Panc1 (cell line): ENCODE measurements at regions not wholly inside any gene's neighbourhood (a gene's known extent, or its start where the extent isn't known, plus 50 kb on each side); places are given as distances from the start of the nearest gene placed in this dataset.

Source experiments
- ATAC-seq: fragments of 200-7000 bp; cut with Tn5 transposase; 2 replicates; pipeline ENCODE4 v1.9.1; 2020; ENCODE audit warnings: mild to moderate bottlenecking, moderate library complexity
- BruUV-seq: library from RNA; stranded (reverse); fragments of 400-500 nt; replicated peaks from 2 replicates; lab custom pipeline; 2021; lab: Mats Ljungman, UMichigan
- CTCF ChIA-PET: fragments of 300-600 bp; sonication (Branson Sonifier 250); formaldehyde crosslinking; loops from one replicate; lab custom pipeline; 2022; ENCODE audit warnings: antibody characterized with exemption; lab: Charles Lee
- POLR2A ChIA-PET: fragments of 300-600 bp; sonication (Branson Sonifier 250); formaldehyde crosslinking; loops from one replicate; lab custom pipeline; 2022; ENCODE audit warnings: antibody characterized with exemption; lab: Charles Lee
- DNase-seq: peaks from one replicate; pipeline ENCODE4 v3.0.0-alpha.2; 2010; ENCODE audit warnings: low read depth, low spot score
- H3K27ac ChIP-seq: 2 replicates; pipeline ENCODE4 v1.5.1; 2011; ENCODE audit warnings: mild to moderate bottlenecking, low read length, inconsistent platforms
- H3K27me3 ChIP-seq: fragments of 200-500 bp; sonication (Bioruptor generic); 2 replicates; pipeline ENCODE4 v1.6.0; 2014; ENCODE audit warnings: low read length, inconsistent platforms; ENCODE audit not compliant: control insufficient read depth, insufficient read depth
- H3K36me3 ChIP-seq: fragments of 200-500 bp; sonication (Bioruptor generic); 2 replicates; pipeline ENCODE4 v1.5.1; 2014; ENCODE audit warnings: inconsistent platforms, mild to moderate bottlenecking, low read length, moderate library complexity; ENCODE audit not compliant: control insufficient read depth, insufficient read depth
- H3K4me1 ChIP-seq: 2 replicates; pipeline ENCODE4 v1.5.1; 2011; ENCODE audit warnings: inconsistent platforms, mild to moderate bottlenecking, low read length, moderate library complexity; ENCODE audit not compliant: control insufficient read depth, insufficient read depth
- H3K4me3 ChIP-seq, 2 experiments: 2 replicates each; pipeline ENCODE4 v1.5.1; 2011 to 2012; ENCODE audit warnings: low read depth in 2 of 2, low read length in 2 of 2, mild to moderate bottlenecking in 2 of 2, inconsistent platforms in 1 of 2, moderate library complexity in 1 of 2
- H3K9me3 ChIP-seq: fragments of 200-500 bp; sonication (Bioruptor generic); 2 replicates; pipeline ENCODE4 v1.5.1; 2014; ENCODE audit warnings: low read depth, mild to moderate bottlenecking, inconsistent platforms, low read length, moderate library complexity; ENCODE audit not compliant: control insufficient read depth, insufficient read depth
- CTCF ChIP-seq: fragments of 450-650 bp; IDR thresholded peaks from 2 replicates; pipeline ENCODE4 v1.5.1; 2017; ENCODE audit warnings: mild to moderate bottlenecking
- POLR2AphosphoS5 ChIP-seq: IDR thresholded peaks from 2 replicates; pipeline ENCODE4 v1.6.1; 2012; ENCODE audit warnings: mild to moderate bottlenecking, low read depth, low read length, moderate library complexity
- REST ChIP-seq, 2 experiments: IDR thresholded peaks; 2 replicates each; pipeline ENCODE4 v1.6.1; 2011 to 2012; ENCODE audit warnings: low read depth in 2 of 2, control low read depth in 1 of 2, low read length in 1 of 2, mild to moderate bottlenecking in 1 of 2, moderate library complexity in 1 of 2; ENCODE audit not compliant: insufficient read depth in 1 of 2
- SIN3A ChIP-seq: IDR thresholded peaks from 2 replicates; pipeline ENCODE4 v1.6.1; 2012; ENCODE audit warnings: low read depth, mild to moderate bottlenecking, low read length, moderate library complexity, borderline replicate concordance; ENCODE audit not compliant: insufficient read depth
- TCF7L2 ChIP-seq: IDR thresholded peaks from 2 replicates; pipeline ENCODE4 v1.6.1; 2011; ENCODE audit warnings: mild to moderate bottlenecking, low read depth, low read length, inconsistent platforms
- in situ Hi-C: cut with HindIII; loops from 2 replicates; pipeline ENCODE4 v1.10.0; 2016; ENCODE audit warnings: low sequenced_read_pairs, low pct_unique_long_range_greater_than_20kb
- intact Hi-C: fragments of 100-400 bp; cut with micrococcal nuclease; formaldehyde crosslinking; loops from one replicate; pipeline ENCODE4 v1.10.0; 2022; ENCODE audit not compliant: unreplicated experiment

- H3K36me3 ChIP-seq, result no peaks in the 10 kb centered on the region
- no peaks in the 10 kb centered on the region for H3K9me3 ChIP-seq
- ChIA-PET CTCF (no interaction called here), POLR2A (no interaction called here)
- intact Hi-C loops (no loop called here), in situ Hi-C loops (no loop called here)
- no peak for DNase-seq
- no peak for ATAC-seq
- H3K4me1 ChIP-seq, result no peaks in the 10 kb centered on the region
- H3K27me3 ChIP-seq, result no peaks in the 10 kb centered on the region
- H3K4me3 ChIP-seq, result no peak overlapping the region
- BruUV-seq, result no TSS peak
- TF ChIP-seq CTCF (no peak), TCF7L2 (no peak), SIN3A (no peak), REST (IDR thresholded peaks at IDR 0.05; ENCODE audit: insufficient read depth in 1 of 2, low read depth in 2 of 2, low read length in 1 of 2) (no peak), POLR2AphosphoS5 (no peak)
- H3K27ac ChIP-seq, result no peak overlapping the region
These were observed 736.7 kb upstream of the GBE1 start for GRCh38 chr3:82498186-82498585.

- no peaks in the 10 kb centered on the region for H3K27me3 ChIP-seq
- no TSS peak for BruUV-seq
- TF ChIP-seq SIN3A (no peak), POLR2AphosphoS5 (no peak), REST (IDR thresholded peaks at IDR 0.05; ENCODE audit: insufficient read depth in 1 of 2, low read depth in 2 of 2, low read length in 1 of 2) (no peak), CTCF (no peak; the same call in 1 of the 2 replicates)
- no peak overlapping the region for H3K27ac ChIP-seq
- H3K9me3 ChIP-seq, result no peaks in the 10 kb centered on the region
- no peak for ATAC-seq
- H3K4me1 ChIP-seq, result no peaks in the 10 kb centered on the region
- ChIA-PET CTCF (no interaction called here), POLR2A (no interaction called here)
- intact Hi-C loops (no loop called here), in situ Hi-C loops (no loop called here)
- H3K4me3 ChIP-seq, result no peak overlapping the region
- no peak for DNase-seq
- H3K36me3 ChIP-seq, result no peaks in the 10 kb centered on the region
These were observed 735.6 kb upstream of the GBE1 start for GRCh38 chr3:82496890-82497560.
